K562 (cell line): ENCODE measurements at regions not wholly inside any gene's neighbourhood (a gene's known extent, or its start where the extent isn't known, plus 50 kb on each side); places are given as distances from the start of the nearest gene placed in this dataset.

Experiments used
- ATAC-seq: fragments of 200-7000 bp; cut with Tn5 transposase; 3 replicates; pipeline ENCODE4 v1.9.1; 2020; ENCODE audit warnings: moderate library complexity
- BruUV-seq: library from RNA; stranded (reverse); fragments of 400-500 nt; replicated peaks from 2 replicates; lab custom pipeline; 2021; lab: Mats Ljungman, UMichigan
- CTCF ChIA-PET: fragments of 300-600 bp; formaldehyde crosslinking; extraction: SDS; loops from one replicate; lab custom pipeline; 2021; ENCODE audit warnings: low intra/inter-chr PET ratio; lab: Yijun Ruan, JAX
- POLR2A ChIA-PET: fragments of 300-600, 350-650 bp; sonication (Branson Sonifier 250); formaldehyde crosslinking; extraction: SDS; loops from one replicate; lab custom pipeline; 2021; ENCODE audit warnings: antibody characterized with exemption, inconsistent platforms; lab: Yijun Ruan, JAX
- DNase-seq, 4 experiments: peaks; one replicate each; pipeline versions ENCODE4 v3.0.0 to v3.0.0-alpha.2; 2011 to 2018; ENCODE audit warnings: low spot score in 3 of 4, mixed read lengths in 3 of 4; ENCODE audit errors: extremely low read depth in 1 of 4
- FAIRE-seq: peaks from 2 replicates; lab custom pipeline; 2011; peaks lifted over from hg19 to GRCh38; lab: Jason Lieb, UNC
- H2AFZ ChIP-seq: 2 replicates; pipeline ENCODE4 v1.6.0; 2011; ENCODE audit warnings: low read depth, low read length, control low read depth, inconsistent platforms
- H3K27ac ChIP-seq: fragments of 200-600 bp; 3 replicates; pipeline ENCODE4 v1.8.0; 2011; ENCODE audit warnings: low read depth, mild to moderate bottlenecking, control low read depth, inconsistent platforms, low read length, moderate library complexity, mixed read lengths; ENCODE audit errors: extremely low read depth
- H3K27me3 ChIP-seq, 2 experiments: fragments of 300-600 bp in 1 of 2; 2 replicates in 1 of 2; 3 replicates in 1 of 2; pipeline versions ENCODE4 v1.6.0 to v1.8.0; 2011; ENCODE audit warnings: inconsistent platforms in 2 of 2, low read length in 2 of 2, mild to moderate bottlenecking in 1 of 2, mixed read lengths in 1 of 2, moderate library complexity in 1 of 2; ENCODE audit not compliant: control insufficient read depth in 2 of 2, insufficient read depth in 2 of 2
- H3K36me3 ChIP-seq: fragments of 300-600 bp; 3 replicates; pipeline ENCODE4 v1.8.0; 2011; ENCODE audit warnings: mild to moderate bottlenecking, low read length, inconsistent platforms; ENCODE audit not compliant: control insufficient read depth, insufficient read depth
- H3K4me1 ChIP-seq, 2 experiments: fragments of 200-600 bp in 1 of 2; replicated peaks in 1 of 2; 2 replicates in 1 of 2; 3 replicates in 1 of 2; pipeline versions ENCODE4 v1.5.1 to v1.8.0; 2011; ENCODE audit warnings: inconsistent platforms in 2 of 2, low read length in 2 of 2, mild to moderate bottlenecking in 1 of 2, mixed read lengths in 1 of 2, moderate library complexity in 1 of 2; ENCODE audit not compliant: control insufficient read depth in 2 of 2, insufficient read depth in 2 of 2
- H3K4me2 ChIP-seq: 2 replicates; pipeline ENCODE4 v1.6.1; 2011; ENCODE audit warnings: low read length, control low read depth, inconsistent platforms, mixed read lengths; ENCODE audit not compliant: insufficient read depth
- H3K4me3 ChIP-seq: fragments of 200-600 bp; sonication (generic), shearing (Covaris generic); 2 replicates; pipeline ENCODE4 v1.5.1; 2016; ENCODE audit warnings: control low read depth, inconsistent platforms
- H3K79me2 ChIP-seq: fragments of 200-600 bp; 3 replicates; pipeline ENCODE4 v1.8.0; 2011; ENCODE audit warnings: low read length, inconsistent platforms; ENCODE audit not compliant: control insufficient read depth, insufficient read depth
- H3K9ac ChIP-seq, 2 experiments: 2 replicates each; pipeline versions ENCODE4 v1.6.0 to v1.6.1; 2011; ENCODE audit warnings: low read depth in 2 of 2, low read length in 2 of 2, control low read depth in 1 of 2, inconsistent platforms in 1 of 2, mild to moderate bottlenecking in 1 of 2, mixed read lengths in 1 of 2; ENCODE audit not compliant: insufficient read depth in 1 of 2
- H3K9me1 ChIP-seq: one replicate; pipeline ENCODE4 v1.6.0; 2011; ENCODE audit warnings: inconsistent platforms, mild to moderate bottlenecking, low read length, moderate library complexity; ENCODE audit not compliant: control insufficient read depth, insufficient read depth
- H3K9me3 ChIP-seq: replicated peaks from 2 replicates; pipeline ENCODE4 v1.5.1; 2011; ENCODE audit warnings: low read depth, low read length, inconsistent platforms; ENCODE audit not compliant: control insufficient read depth, insufficient read depth
- H4K20me1 ChIP-seq: replicated peaks from 2 replicates; pipeline ENCODE4 v1.6.1; 2011; ENCODE audit warnings: low read length, inconsistent platforms, mixed read lengths; ENCODE audit not compliant: control insufficient read depth, insufficient read depth
- ATF6 ChIP-seq: sonication (generic); formaldehyde crosslinking; IDR thresholded peaks from 2 replicates; pipeline ENCODE4 v1.4.0; 2020; ENCODE audit warnings: mild to moderate bottlenecking, missing genetic modification reagents
- BCOR ChIP-seq: fragments of 450-650 bp; IDR thresholded peaks from 2 replicates; pipeline ENCODE4 v1.6.1; 2016
- CEBPG ChIP-seq, 3 experiments: fragments of 200-800 bp in 1 of 3; sonication (Bioruptor generic) in 1 of 3; sonication (generic) in 1 of 3; formaldehyde crosslinking in 1 of 3; IDR thresholded peaks in 2 of 3; conservative IDR thresholded peaks in 1 of 3; 2 replicates each; pipeline versions ENCODE4 v1.6.1 to v1.8.0; 2016 to 2022; ENCODE audit warnings: missing compliant biosample characterization in 2 of 3, missing genetic modification characterization in 2 of 3, mild to moderate bottlenecking in 1 of 3, missing genetic modification reagents in 1 of 3
- CHCHD3 ChIP-seq: fragments of 250-450 bp; sonication (Bioruptor Pico); IDR thresholded peaks from 2 replicates; pipeline ENCODE4 v2.1.2; 2022; ENCODE audit warnings: mild to moderate bottlenecking
- CREM ChIP-seq: IDR thresholded peaks from 2 replicates; pipeline ENCODE4 v1.6.1; 2014; ENCODE audit warnings: antibody characterized with exemption, low read depth
- CTBP1 ChIP-seq: fragments of 450-650 bp; IDR thresholded peaks from 2 replicates; pipeline ENCODE4 v1.6.1; 2016; ENCODE audit warnings: borderline replicate concordance
- HDAC1 ChIP-seq, 2 experiments: fragments of 450-650 bp; IDR thresholded peaks; 2 replicates each; pipeline ENCODE4 v1.6.1; 2016 to 2017; ENCODE audit warnings: inconsistent platforms in 1 of 2, mild to moderate bottlenecking in 1 of 2, moderate library complexity in 1 of 2
- NFE2L1 ChIP-seq: fragments of 450-650 bp; IDR thresholded peaks from 2 replicates; pipeline ENCODE4 v1.6.1; 2016; ENCODE audit warnings: missing genetic modification characterization, low read depth, mild to moderate bottlenecking, missing compliant biosample characterization, moderate library complexity, borderline replicate concordance
- NFIC ChIP-seq: fragments of 450-650 bp; IDR thresholded peaks from 2 replicates; pipeline ENCODE4 v1.6.1; 2017; ENCODE audit warnings: mild to moderate bottlenecking, inconsistent platforms
- PRDM10 ChIP-seq: fragments of 450-650 bp; IDR thresholded peaks from 2 replicates; pipeline ENCODE4 v1.6.1; 2018; ENCODE audit not compliant: partially characterized antibody
- RBM15 ChIP-seq: fragments of 200-400 bp; formaldehyde crosslinking; IDR thresholded peaks from 2 replicates; pipeline ENCODE4 v1.6.1; 2018; ENCODE audit warnings: mild to moderate bottlenecking, low read length, moderate library complexity; ENCODE audit not compliant: insufficient read depth
- STAG1 ChIP-seq: sonication (generic); formaldehyde crosslinking; IDR thresholded peaks from 2 replicates; pipeline ENCODE4 v1.5.0; 2020; ENCODE audit warnings: missing genetic modification reagents, borderline replicate concordance
- ZNF584 ChIP-seq: fragments of 200-800 bp; sonication (Bioruptor generic); IDR thresholded peaks from 2 replicates; pipeline ENCODE4 v1.6.1; 2016; ENCODE audit warnings: low read depth, mild to moderate bottlenecking, missing genetic modification characterization, missing compliant biosample characterization
- WGBS: fragments of 100-300 bp; shearing (Covaris generic); methylation state at CpG from one replicate; pipeline ENCODE4 v1.1.6; 2016; ENCODE audit warnings: low coverage, mixed read lengths; ENCODE audit not compliant: insufficient coverage; ENCODE audit errors: missing lambda C conversion rate; 5-methylcytosine and 5-hydroxymethylcytosine counted together
- in situ Hi-C: fragments of 300-500 bp; cut with MboI; formaldehyde crosslinking; loops from 4 replicates; pipeline ENCODE4 v1.15.0; 2018; ENCODE audit warnings: inconsistent platforms, mixed read lengths
- intact Hi-C: fragments of 100-400 bp; cut with micrococcal nuclease; formaldehyde crosslinking; loops from 2 replicates; pipeline ENCODE4 v1.14.2; 2022
- TF ChIP-seq, protein P1 (sequence below): sonication (generic); formaldehyde crosslinking; IDR thresholded peaks from 2 replicates; pipeline ENCODE4 v1.8.0; 2022; ENCODE audit warnings: mild to moderate bottlenecking, missing genetic modification reagents

DNA sequence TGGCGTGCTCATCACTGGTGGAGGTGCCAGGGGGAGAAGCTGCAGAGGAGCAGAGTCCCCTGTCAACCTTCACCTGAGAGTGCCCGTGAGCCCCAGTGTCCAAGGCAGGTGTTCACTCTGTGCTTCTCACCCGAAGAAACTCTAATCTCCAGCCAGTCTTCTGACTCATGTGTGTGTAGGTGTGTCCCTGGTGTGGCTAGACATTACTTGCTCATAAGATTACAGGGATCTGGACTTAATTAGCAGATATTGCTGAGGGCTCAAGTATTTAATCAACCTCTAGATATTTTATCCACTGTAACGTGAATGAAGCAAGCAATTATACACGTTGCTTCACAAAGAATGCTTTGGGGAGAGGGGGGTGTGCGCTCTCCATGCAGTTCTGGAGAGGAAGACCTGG lies 72.5 kb downstream of the MED10 start:
- intact Hi-C loops: loop anchor here (10.0 kb wide), 1 partner anchor 269 kb away; no protein-coding TSS in a partner anchor
- WGBS: 4% methylated on average over 6 of the region's 6 CpGs
- FAIRE-seq: no peak

More for the DNA sequence above, 72.5 kb downstream of the MED10 start:
- Histone ChIP-seq H3K9me1 (no peaks in the 10 kb centered on the region), H3K36me3 (no peaks in the 10 kb centered on the region), H3K4me1 (no peaks in the 10 kb centered on the region), H2AFZ (no peak overlapping the region), H3K27me3 (no peaks in the 10 kb centered on the region; a peak in 2 of 5 replicates), H3K4me2 (no peak overlapping the region), H3K4me3 (no peak overlapping the region), H3K9me3 (no peaks in the 10 kb centered on the region), H3K9ac (no peak overlapping the region), H3K27ac (no peak overlapping the region), H4K20me1 (no peaks in the 10 kb centered on the region), H3K79me2 (no peaks in the 10 kb centered on the region)
- in situ Hi-C loops: no loop called here
- TF ChIP-seq CEBPG (CRISPR knock-in tag; IDR thresholded peaks at IDR 0.05) (no peak), CEBPG (tag; conservative IDR thresholded peaks at IDR 0.05 in 1 of 2, IDR thresholded peaks at IDR 0.05 in 1 of 2) (no peak), RBM15 (no peak), BCOR (no peak), PRDM10 (no peak), CREM (no peak), CTBP1 (no peak), ZNF584 (CRISPR knock-in tag) (no peak), NFE2L1 (tag) (no peak), CHCHD3 (no peak), ATF6 (CRISPR knock-in tag) (no peak), STAG1 (CRISPR knock-in tag) (no peak), HDAC1 (IDR thresholded peaks at IDR 0.05) (no peak), NFIC (no peak)
- TF ChIP-seq, protein P1, sequence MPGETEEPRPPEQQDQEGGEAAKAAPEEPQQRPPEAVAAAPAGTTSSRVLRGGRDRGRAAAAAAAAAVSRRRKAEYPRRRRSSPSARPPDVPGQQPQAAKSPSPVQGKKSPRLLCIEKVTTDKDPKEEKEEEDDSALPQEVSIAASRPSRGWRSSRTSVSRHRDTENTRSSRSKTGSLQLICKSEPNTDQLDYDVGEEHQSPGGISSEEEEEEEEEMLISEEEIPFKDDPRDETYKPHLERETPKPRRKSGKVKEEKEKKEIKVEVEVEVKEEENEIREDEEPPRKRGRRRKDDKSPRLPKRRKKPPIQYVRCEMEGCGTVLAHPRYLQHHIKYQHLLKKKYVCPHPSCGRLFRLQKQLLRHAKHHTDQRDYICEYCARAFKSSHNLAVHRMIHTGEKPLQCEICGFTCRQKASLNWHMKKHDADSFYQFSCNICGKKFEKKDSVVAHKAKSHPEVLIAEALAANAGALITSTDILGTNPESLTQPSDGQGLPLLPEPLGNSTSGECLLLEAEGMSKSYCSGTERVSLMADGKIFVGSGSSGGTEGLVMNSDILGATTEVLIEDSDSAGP (CRISPR knock-in tag): no peak
- DNase-seq: no peak
- BruUV-seq: no TSS peak
- no peak for ATAC-seq
- CTCF ChIA-PET: no interaction called here
- POLR2A ChIA-PET: no interaction called here
